Prostate gland (tissue), 2 donors: ENCODE measurements at regions not wholly inside any gene's neighbourhood (a gene's known extent, or its start where the extent isn't known, plus 50 kb on each side); places are given as distances from the start of the nearest gene placed in this dataset.

Source experiments
- POLR2A ChIP-seq: fragments of 450-650 bp; IDR thresholded peaks from one replicate; pipeline ENCODE4 v1.6.1; 2016; ENCODE audit warnings: antibody characterized with exemption, mild to moderate bottlenecking
- TF ChIP-seq, protein P1 (sequence below), 4 experiments: fragments of 200-600 bp in 2 of 4; fragments of 450-650 bp in 2 of 4; sonication (generic) in 2 of 4; IDR thresholded peaks; 1 replicate in 3 of 4; 2 replicates in 1 of 4; pipeline ENCODE4 v1.5.1; 2016 to 2019; ENCODE audit warnings: antibody characterized with exemption in 4 of 4, mild to moderate bottlenecking in 2 of 4, moderate library complexity in 2 of 4

DNA sequence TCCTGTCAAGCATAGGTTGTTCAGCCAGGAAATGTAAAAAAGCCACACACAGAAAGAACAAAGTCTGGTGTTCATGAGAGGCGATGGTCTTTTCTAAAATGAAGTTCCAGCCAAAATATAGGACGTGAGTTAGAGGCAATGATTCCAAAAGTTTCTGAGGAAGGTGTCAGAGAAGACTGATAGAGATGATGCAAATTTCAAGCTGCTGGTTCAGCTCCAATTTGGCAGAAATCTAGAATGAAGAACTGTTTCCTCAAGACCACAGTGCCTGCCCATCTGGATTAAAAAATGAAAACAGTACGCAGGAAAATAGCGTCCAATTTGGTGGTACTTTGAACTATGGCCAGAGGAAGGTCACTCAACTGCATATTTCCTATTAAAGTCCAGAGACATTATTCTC, 672.9 kb downstream of the SQOR start:
- no peak for TF ChIP-seq POLR2A
- TF ChIP-seq, protein P1, sequence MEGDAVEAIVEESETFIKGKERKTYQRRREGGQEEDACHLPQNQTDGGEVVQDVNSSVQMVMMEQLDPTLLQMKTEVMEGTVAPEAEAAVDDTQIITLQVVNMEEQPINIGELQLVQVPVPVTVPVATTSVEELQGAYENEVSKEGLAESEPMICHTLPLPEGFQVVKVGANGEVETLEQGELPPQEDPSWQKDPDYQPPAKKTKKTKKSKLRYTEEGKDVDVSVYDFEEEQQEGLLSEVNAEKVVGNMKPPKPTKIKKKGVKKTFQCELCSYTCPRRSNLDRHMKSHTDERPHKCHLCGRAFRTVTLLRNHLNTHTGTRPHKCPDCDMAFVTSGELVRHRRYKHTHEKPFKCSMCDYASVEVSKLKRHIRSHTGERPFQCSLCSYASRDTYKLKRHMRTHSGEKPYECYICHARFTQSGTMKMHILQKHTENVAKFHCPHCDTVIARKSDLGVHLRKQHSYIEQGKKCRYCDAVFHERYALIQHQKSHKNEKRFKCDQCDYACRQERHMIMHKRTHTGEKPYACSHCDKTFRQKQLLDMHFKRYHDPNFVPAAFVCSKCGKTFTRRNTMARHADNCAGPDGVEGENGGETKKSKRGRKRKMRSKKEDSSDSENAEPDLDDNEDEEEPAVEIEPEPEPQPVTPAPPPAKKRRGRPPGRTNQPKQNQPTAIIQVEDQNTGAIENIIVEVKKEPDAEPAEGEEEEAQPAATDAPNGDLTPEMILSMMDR (IDR thresholded peaks at IDR 0.05) = no peak
